IPS DF 19.7 (cell line): ENCODE measurements at regions not wholly inside any gene's neighbourhood (a gene's known extent, or its start where the extent isn't known, plus 50 kb on each side); places are given as distances from the start of the nearest gene placed in this dataset.
"Not testable (repeated sequence)": the region's sequence is repeated elsewhere in the genome, so short reads cannot be mapped to it uniquely, and the experiment has no call there.

ENCODE experiments used
- DNase-seq: peaks from one replicate; pipeline ENCODE4 v3.0.0-alpha.2; 2013; ENCODE audit warnings: low read depth, low spot score

- DNase-seq, result no peak
Measured at GRCh38 chr1:57586842-57587241, 163.0 kb upstream of the DAB1 start.

- no peak for DNase-seq
Measured at GRCh38 chr1:57578680-57579079, 154.8 kb upstream of the DAB1 start.

GRCh38 chr1:57578099-57578498, 154.2 kb upstream of the DAB1 start:
- no peak for DNase-seq

- no peak for DNase-seq
Measured at GRCh38 chr1:57576756-57577155, 152.9 kb upstream of the DAB1 start.

GRCh38 chr1:57572016-57572415, 148.2 kb upstream of the DAB1 start:
- DNase-seq, result no peak

- DNase-seq, result not testable (repeated sequence)
Measured at GRCh38 chr1:57558066-57558465, 134.2 kb upstream of the DAB1 start.

- no peak for DNase-seq
Measured at GRCh38 chr1:57553666-57554065, 129.8 kb upstream of the DAB1 start.

GRCh38 chr1:57551476-57551875, 127.6 kb upstream of the DAB1 start:
- DNase-seq, result no peak

- DNase-seq, result no peak
Measured at GRCh38 chr1:57550092-57550491, 126.2 kb upstream of the DAB1 start.

- no peak for DNase-seq
Measured at GRCh38 chr1:57549300-57549699, 125.4 kb upstream of the DAB1 start.

- DNase-seq, result no peak
Measured at GRCh38 chr1:57546549-57547330, 122.9 kb upstream of the DAB1 start.

- no peak for DNase-seq
Measured at GRCh38 chr1:57544345-57544744, 120.5 kb upstream of the DAB1 start.

- no peak for DNase-seq
Measured at GRCh38 chr1:57536749-57537423, 113.0 kb upstream of the DAB1 start.

GRCh38 chr1:57532299-57532698, 108.4 kb upstream of the DAB1 start:
- no peak for DNase-seq

- DNase-seq, result not testable (repeated sequence)
Measured at GRCh38 chr1:57530911-57531260, 107.0 kb upstream of the DAB1 start.

GRCh38 chr1:57530206-57530910, 106.5 kb upstream of the DAB1 start:
- no peak for DNase-seq

GRCh38 chr1:57522575-57522974, 98.7 kb upstream of the DAB1 start:
- DNase-seq, result no peak

GRCh38 chr1:57520743-57521515, 97.1 kb upstream of the DAB1 start:
- no peak for DNase-seq

- DNase-seq, result no peak
Measured at GRCh38 chr1:57518496-57518895, 94.6 kb upstream of the DAB1 start.

- no peak for DNase-seq
Measured at GRCh38 chr1:57517587-57518374, 93.9 kb upstream of the DAB1 start.

GRCh38 chr1:57512386-57512785, 88.5 kb upstream of the DAB1 start:
- no peak for DNase-seq
